ENCODE measurements at regions not wholly inside any gene's neighbourhood (a gene's known extent, or its start where the extent isn't known, plus 50 kb on each side); places are given as distances from the start of the nearest gene placed in this dataset.

GRCh38 chr7:116377721-116378120 is 121.8 kb upstream of the CAV2 start:
- Histone ChIP-seq H4K20me1 (ENCODE audit: insufficient read depth, low read length) (no peaks in the 10 kb centered on the region), H3K9me3 (ENCODE audit: low read depth, low read length) (no peaks in the 10 kb centered on the region), H3K27ac (ENCODE audit: low read depth, low read length) (no peak overlapping the region), H3K4me1 (ENCODE audit: insufficient read depth, low read length) (no peaks in the 10 kb centered on the region), H3K27me3 (ENCODE audit: insufficient read depth, low read length) (no peaks in the 10 kb centered on the region), H3K36me3 (ENCODE audit: insufficient read depth, low read length) (no peaks in the 10 kb centered on the region), H3K4me3 (ENCODE audit: insufficient read depth, low read length) (no peak overlapping the region), H3K79me2 (ENCODE audit: insufficient read depth, low read length) (no peaks in the 10 kb centered on the region), H3K4me2 (ENCODE audit: insufficient read depth, low read length) (no peak overlapping the region), H2AFZ (ENCODE audit: low read length) (no peak overlapping the region)
- DNase-seq (ENCODE audit: insufficient read length, low spot score, missing footprints): no peak
- TF ChIP-seq CTCF (IDR thresholded peaks at IDR 0.05; ENCODE audit: extremely low read depth, low read depth, low read length): no peak

DNA sequence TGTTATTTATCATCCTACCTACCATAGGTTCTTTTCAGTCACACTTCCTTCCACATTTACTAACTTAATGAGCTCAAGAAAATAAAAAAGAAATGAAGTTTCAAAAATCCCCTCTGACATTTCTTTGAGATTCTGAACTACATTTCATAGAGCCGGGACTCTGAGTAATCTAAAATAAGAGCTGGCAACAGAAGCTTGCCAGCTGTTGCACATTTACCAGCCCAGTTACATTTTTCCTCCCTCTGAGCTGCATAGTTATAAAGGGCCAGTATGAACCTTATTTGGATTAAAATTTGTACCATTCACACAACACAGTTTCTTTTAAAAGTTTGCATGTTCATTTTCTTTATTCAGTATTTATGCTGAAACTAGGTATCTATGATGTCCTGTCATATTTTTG is 119.5 kb upstream of the CAV2 start:
- H3K4me2 ChIP-seq (ENCODE audit: insufficient read depth, low read length): no peak overlapping the region
- H3K36me3 ChIP-seq (ENCODE audit: insufficient read depth, low read length): no peaks in the 10 kb centered on the region
- H4K20me1 ChIP-seq (ENCODE audit: insufficient read depth, low read length): no peaks in the 10 kb centered on the region
- no peak for DNase-seq (ENCODE audit: insufficient read length, low spot score, missing footprints)
- H3K79me2 ChIP-seq (ENCODE audit: insufficient read depth, low read length): no peaks in the 10 kb centered on the region
- H3K4me1 ChIP-seq (ENCODE audit: insufficient read depth, low read length): no peaks in the 10 kb centered on the region
- no peak for TF ChIP-seq CTCF (IDR thresholded peaks at IDR 0.05; ENCODE audit: extremely low read depth, low read depth, low read length)
- H3K9me3 ChIP-seq (ENCODE audit: low read depth, low read length): no peaks in the 10 kb centered on the region
- no peak overlapping the region for H2AFZ ChIP-seq (ENCODE audit: low read length)
- H3K27me3 ChIP-seq (ENCODE audit: insufficient read depth, low read length): no peaks in the 10 kb centered on the region
- H3K4me3 ChIP-seq (ENCODE audit: insufficient read depth, low read length): no peak overlapping the region
- no peak overlapping the region for H3K27ac ChIP-seq (ENCODE audit: low read depth, low read length)

DNA sequence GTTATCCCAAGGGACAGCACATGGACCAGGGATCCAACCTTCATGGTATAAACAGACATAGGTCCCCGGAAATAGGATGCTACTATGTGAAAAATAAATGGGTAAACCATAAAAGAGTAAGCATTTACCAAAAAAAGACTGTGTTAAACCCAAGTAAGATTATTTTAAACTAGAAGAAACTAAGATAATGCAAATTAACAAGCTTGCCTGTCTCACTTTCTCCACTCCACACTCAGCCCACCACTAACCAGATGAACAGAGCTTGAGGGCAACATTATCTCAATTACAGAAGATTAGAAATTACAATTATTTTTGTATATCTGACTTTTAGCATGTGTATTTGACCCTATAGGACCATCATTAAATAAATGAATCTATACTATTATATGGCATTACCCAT is 117.2 kb upstream of the CAV2 start:
- Histone ChIP-seq H3K4me2 (ENCODE audit: insufficient read depth, low read length) (no peak overlapping the region), H3K9me3 (ENCODE audit: low read depth, low read length) (no peaks in the 10 kb centered on the region), H2AFZ (ENCODE audit: low read length) (no peak overlapping the region), H3K27ac (ENCODE audit: low read depth, low read length) (no peak overlapping the region), H3K27me3 (ENCODE audit: insufficient read depth, low read length) (no peaks in the 10 kb centered on the region), H4K20me1 (ENCODE audit: insufficient read depth, low read length) (no peaks in the 10 kb centered on the region), H3K4me3 (ENCODE audit: insufficient read depth, low read length) (no peak overlapping the region), H3K4me1 (ENCODE audit: insufficient read depth, low read length) (no peaks in the 10 kb centered on the region), H3K79me2 (ENCODE audit: insufficient read depth, low read length) (no peaks in the 10 kb centered on the region), H3K36me3 (ENCODE audit: insufficient read depth, low read length) (no peaks in the 10 kb centered on the region)
- TF ChIP-seq CTCF (IDR thresholded peaks at IDR 0.05; ENCODE audit: extremely low read depth, low read depth, low read length): no peak
- DNase-seq (ENCODE audit: insufficient read length, low spot score, missing footprints): no peak

GRCh38 chr7:116384936-116385635 is 114.5 kb upstream of the CAV2 start:
- H3K4me2 ChIP-seq (ENCODE audit: insufficient read depth, low read length): no peak overlapping the region
- no peak for TF ChIP-seq CTCF (IDR thresholded peaks at IDR 0.05; ENCODE audit: extremely low read depth, low read depth, low read length)
- no peaks in the 10 kb centered on the region for H4K20me1 ChIP-seq (ENCODE audit: insufficient read depth, low read length)
- H3K27ac ChIP-seq (ENCODE audit: low read depth, low read length): no peak overlapping the region
- H3K4me1 ChIP-seq (ENCODE audit: insufficient read depth, low read length): no peaks in the 10 kb centered on the region
- no peaks in the 10 kb centered on the region for H3K79me2 ChIP-seq (ENCODE audit: insufficient read depth, low read length)
- H3K9me3 ChIP-seq (ENCODE audit: low read depth, low read length): no peaks in the 10 kb centered on the region
- H3K27me3 ChIP-seq (ENCODE audit: insufficient read depth, low read length): no peaks in the 10 kb centered on the region
- no peaks in the 10 kb centered on the region for H3K36me3 ChIP-seq (ENCODE audit: insufficient read depth, low read length)
- no peak overlapping the region for H3K4me3 ChIP-seq (ENCODE audit: insufficient read depth, low read length)
- no peak overlapping the region for H2AFZ ChIP-seq (ENCODE audit: low read length)
- no peak for DNase-seq (ENCODE audit: insufficient read length, low spot score, missing footprints)
